ENCODE measurements at regions not wholly inside any gene's neighbourhood (a gene's known extent, or its start where the extent isn't known, plus 50 kb on each side); places are given as distances from the start of the nearest gene placed in this dataset.

DNA sequence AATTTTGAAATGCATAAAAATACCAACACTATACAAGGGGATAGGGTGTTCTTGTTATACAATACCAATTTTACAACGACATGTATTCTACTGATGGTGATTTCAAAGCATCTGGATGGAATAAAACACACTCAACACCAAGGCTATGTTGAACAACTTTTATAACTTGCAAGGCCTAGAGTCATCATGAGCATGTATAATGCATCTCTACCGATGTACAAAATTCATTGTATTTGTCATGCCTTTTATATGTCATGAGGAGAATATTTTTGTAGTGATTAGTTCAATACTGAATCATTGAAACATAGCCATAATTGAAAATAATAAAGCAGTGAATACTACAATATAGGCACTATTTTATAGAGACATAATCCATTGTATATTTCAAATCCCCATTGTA, 160.2 kb downstream of the ETV1 start:
- no peak overlapping the region for H3K9ac ChIP-seq (ENCODE audit: low read length)
- no peak overlapping the region for H3K4me3 ChIP-seq (ENCODE audit: low read length)
- H3K9me3 ChIP-seq (ENCODE audit: control insufficient read depth, low read length) = no peaks in the 10 kb centered on the region
- no peaks in the 10 kb centered on the region for H3K36me3 ChIP-seq (ENCODE audit: control insufficient read depth, insufficient read depth, low read length)
- no peaks in the 10 kb centered on the region for H3K4me1 ChIP-seq (ENCODE audit: control insufficient read depth, insufficient read depth, low read length)
- no peaks in the 10 kb centered on the region for H3K27me3 ChIP-seq (ENCODE audit: control insufficient read depth, insufficient read depth, low read length)

- H3K27me3 ChIP-seq (ENCODE audit: control insufficient read depth, insufficient read depth, low read length) = no peaks in the 10 kb centered on the region
- no peak overlapping the region for H3K4me3 ChIP-seq (ENCODE audit: low read length)
- H3K36me3 ChIP-seq (ENCODE audit: control insufficient read depth, insufficient read depth, low read length) = no peaks in the 10 kb centered on the region
- no peaks in the 10 kb centered on the region for H3K9me3 ChIP-seq (ENCODE audit: control insufficient read depth, low read length)
- H3K4me1 ChIP-seq (ENCODE audit: control insufficient read depth, insufficient read depth, low read length) = no peaks in the 10 kb centered on the region
- no peak overlapping the region for H3K9ac ChIP-seq (ENCODE audit: low read length)
Observed at GRCh38 chr7:13829914-13830900, 159.3 kb downstream of the ETV1 start.

DNA sequence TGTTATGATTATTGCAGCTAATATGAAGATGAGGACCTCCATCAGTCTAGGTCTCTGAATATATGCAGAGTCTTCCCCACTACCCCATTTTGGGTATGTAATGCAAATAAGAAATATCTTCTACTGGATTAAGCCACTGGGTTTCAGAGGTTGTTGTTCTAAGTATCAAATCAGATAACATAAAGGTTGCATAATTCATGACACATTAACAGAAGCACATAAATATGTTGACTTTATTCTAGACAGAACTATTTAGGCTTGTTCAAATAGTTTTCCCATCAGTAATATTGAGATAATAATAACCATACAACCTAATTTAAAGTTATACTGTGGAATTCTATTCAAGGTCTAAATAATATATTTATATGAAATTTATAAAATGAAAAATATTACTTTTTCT, 157.1 kb downstream of the ETV1 start:
- H3K9me3 ChIP-seq (ENCODE audit: control insufficient read depth, low read length) = no peaks in the 10 kb centered on the region
- no peak overlapping the region for H3K4me3 ChIP-seq (ENCODE audit: low read length)
- no peaks in the 10 kb centered on the region for H3K4me1 ChIP-seq (ENCODE audit: control insufficient read depth, insufficient read depth, low read length)
- H3K36me3 ChIP-seq (ENCODE audit: control insufficient read depth, insufficient read depth, low read length) = no peaks in the 10 kb centered on the region
- no peak overlapping the region for H3K9ac ChIP-seq (ENCODE audit: low read length)
- H3K27me3 ChIP-seq (ENCODE audit: control insufficient read depth, insufficient read depth, low read length) = no peaks in the 10 kb centered on the region

GRCh38 chr7:13834328-13834761, 155.1 kb downstream of the ETV1 start:
- no peak overlapping the region for H3K4me3 ChIP-seq (ENCODE audit: low read length)
- H3K4me1 ChIP-seq (ENCODE audit: control insufficient read depth, insufficient read depth, low read length) = no peaks in the 10 kb centered on the region
- no peak overlapping the region for H3K9ac ChIP-seq (ENCODE audit: low read length)
- no peaks in the 10 kb centered on the region for H3K36me3 ChIP-seq (ENCODE audit: control insufficient read depth, insufficient read depth, low read length)
- H3K27me3 ChIP-seq (ENCODE audit: control insufficient read depth, insufficient read depth, low read length) = no peaks in the 10 kb centered on the region
- no peaks in the 10 kb centered on the region for H3K9me3 ChIP-seq (ENCODE audit: control insufficient read depth, low read length)

- H3K4me3 ChIP-seq (ENCODE audit: low read length) = no peak overlapping the region
- no peaks in the 10 kb centered on the region for H3K36me3 ChIP-seq (ENCODE audit: control insufficient read depth, insufficient read depth, low read length)
- H3K27me3 ChIP-seq (ENCODE audit: control insufficient read depth, insufficient read depth, low read length) = no peaks in the 10 kb centered on the region
- H3K4me1 ChIP-seq (ENCODE audit: control insufficient read depth, insufficient read depth, low read length) = no peaks in the 10 kb centered on the region
- H3K9ac ChIP-seq (ENCODE audit: low read length) = no peak overlapping the region
- H3K9me3 ChIP-seq (ENCODE audit: control insufficient read depth, low read length) = no peaks in the 10 kb centered on the region
Observed at GRCh38 chr7:13835442-13835841, 154.0 kb downstream of the ETV1 start.

- Histone ChIP-seq H3K4me3 (ENCODE audit: low read length) (no peak overlapping the region), H3K9ac (ENCODE audit: low read length) (no peak overlapping the region), H3K36me3 (ENCODE audit: control insufficient read depth, insufficient read depth, low read length) (no peaks in the 10 kb centered on the region), H3K4me1 (ENCODE audit: control insufficient read depth, insufficient read depth, low read length) (no peaks in the 10 kb centered on the region), H3K27me3 (ENCODE audit: control insufficient read depth, insufficient read depth, low read length) (no peaks in the 10 kb centered on the region), H3K9me3 (ENCODE audit: control insufficient read depth, low read length) (no peaks in the 10 kb centered on the region)
Observed at GRCh38 chr7:13839063-13839462, 150.4 kb downstream of the ETV1 start.
